ENCODE measurements at regions not wholly inside any gene's neighbourhood (a gene's known extent, or its start where the extent isn't known, plus 50 kb on each side); places are given as distances from the start of the nearest gene placed in this dataset.

GRCh38 chrX:117839544-117839943 is 277.1 kb downstream of the KLHL13 start:
- no peaks in the 10 kb centered on the region for H4K20me1 ChIP-seq (replicated peaks; ENCODE audit: control insufficient read depth, insufficient read depth, low read length)
- in situ Hi-C loops (cut with MboI) (no loop called here), intact Hi-C loops (cut with micrococcal nuclease) (no loop called here)
- no peak overlapping the region for H3K27ac ChIP-seq (ENCODE audit: extremely low read depth, low read depth, low read length)
- no peaks in the 10 kb centered on the region for H3K4me1 ChIP-seq (replicated peaks in 1 of 2; ENCODE audit: control insufficient read depth in 2 of 2, insufficient read depth in 2 of 2, low read length in 2 of 2)
- no peaks in the 10 kb centered on the region for H3K79me2 ChIP-seq (ENCODE audit: control insufficient read depth, insufficient read depth, low read length)
- ChIA-PET POLR2A (no interaction called here), CTCF (ENCODE audit: low intra/inter-chr PET ratio) (no interaction called here)
- H3K27me3 ChIP-seq (ENCODE audit: control insufficient read depth in 2 of 2, insufficient read depth in 2 of 2, low read length in 2 of 2): no peaks in the 10 kb centered on the region
- BruUV-seq (replicated peaks): no TSS peak
- WGBS (ENCODE audit: insufficient coverage, low coverage, missing lambda C conversion rate): 0% methylated on average over 1 of the region's 1 CpG
- no peak overlapping the region for H3K4me3 ChIP-seq
- no peaks in the 10 kb centered on the region for H3K9me3 ChIP-seq (replicated peaks; ENCODE audit: control insufficient read depth, insufficient read depth, low read depth, low read length)
- DNase-seq (ENCODE audit: extremely low read depth in 1 of 4, low spot score in 3 of 4): peak; percentile 1 to 13 (median 4)
- H3K36me3 ChIP-seq (ENCODE audit: control insufficient read depth, insufficient read depth, low read length): no peaks in the 10 kb centered on the region
- FAIRE-seq: no peak
- H3K9me1 ChIP-seq (ENCODE audit: control insufficient read depth, insufficient read depth, low read length): no peaks in the 10 kb centered on the region
- H3K9ac ChIP-seq (ENCODE audit: insufficient read depth in 1 of 2, low read depth in 2 of 2, low read length in 2 of 2): no peak overlapping the region
- no peak overlapping the region for H2AFZ ChIP-seq (ENCODE audit: low read depth, low read length)
- ATAC-seq: peak; percentile 52; the same call in 1 of the 3 replicates
- no peak overlapping the region for H3K4me2 ChIP-seq (ENCODE audit: insufficient read depth, low read length)
- no peak for TF ChIP-seq TBL1XR1 (IDR thresholded peaks at IDR 0.05; ENCODE audit: low read length in 2 of 2)
- TF ChIP-seq HDGF (IDR thresholded peaks at IDR 0.05): no peak
- no peak for TF ChIP-seq ZNF41 (CRISPR knock-in tag; conservative IDR thresholded peaks at IDR 0.05)
- no peak for TF ChIP-seq SMC3 (conservative IDR thresholded peaks at IDR 0.05; ENCODE audit: insufficient read depth, low read depth, low read length)
- no peak for TF ChIP-seq RCOR1 (IDR thresholded peaks at IDR 0.05; ENCODE audit: borderline replicate concordance in 1 of 2, low read depth in 2 of 2, low read length in 2 of 2)
- TF ChIP-seq, protein P1, sequence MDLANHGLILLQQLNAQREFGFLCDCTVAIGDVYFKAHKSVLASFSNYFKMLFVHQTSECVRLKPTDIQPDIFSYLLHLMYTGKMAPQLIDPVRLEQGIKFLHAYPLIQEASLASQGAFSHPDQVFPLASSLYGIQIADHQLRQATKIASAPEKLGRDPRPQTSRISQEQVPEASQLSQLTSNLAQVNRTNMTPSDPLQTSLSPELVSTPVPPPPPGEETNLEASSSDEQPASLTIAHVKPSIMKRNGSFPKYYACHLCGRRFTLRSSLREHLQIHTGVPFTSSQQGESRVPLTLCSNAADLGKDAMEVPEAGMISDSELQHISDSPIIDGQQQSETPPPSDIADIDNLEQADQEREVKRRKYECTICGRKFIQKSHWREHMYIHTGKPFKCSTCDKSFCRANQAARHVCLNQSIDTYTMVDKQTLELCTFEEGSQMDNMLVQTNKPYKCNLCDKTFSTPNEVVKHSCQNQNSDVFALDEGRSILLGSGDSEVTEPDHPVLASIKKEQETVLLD (IDR thresholded peaks at IDR 0.05): no peak
- TF ChIP-seq JUN (IDR thresholded peaks at IDR 0.05; ENCODE audit: borderline replicate concordance, low read depth, low read length): no peak
- no peak for TF ChIP-seq JUN (CRISPR knock-in tag; IDR thresholded peaks at IDR 0.05; ENCODE audit: borderline replicate concordance)
- TF ChIP-seq CHD2 (IDR thresholded peaks at IDR 0.05; ENCODE audit: low read depth, low read length): no peak
- TF ChIP-seq ERF (CRISPR knock-in tag; IDR thresholded peaks at IDR 0.05): no peak
- no peak for TF ChIP-seq RBM39 (optimal IDR thresholded peaks at IDR 0.05; ENCODE audit: low read depth, low read length)
- no peak for TF ChIP-seq FOXP1 (CRISPR knock-in tag; IDR thresholded peaks at IDR 0.05)
- TF ChIP-seq ZNF609 (CRISPR knock-in tag; IDR thresholded peaks at IDR 0.05; ENCODE audit: borderline replicate concordance): no peak
- TF ChIP-seq, protein P2, sequence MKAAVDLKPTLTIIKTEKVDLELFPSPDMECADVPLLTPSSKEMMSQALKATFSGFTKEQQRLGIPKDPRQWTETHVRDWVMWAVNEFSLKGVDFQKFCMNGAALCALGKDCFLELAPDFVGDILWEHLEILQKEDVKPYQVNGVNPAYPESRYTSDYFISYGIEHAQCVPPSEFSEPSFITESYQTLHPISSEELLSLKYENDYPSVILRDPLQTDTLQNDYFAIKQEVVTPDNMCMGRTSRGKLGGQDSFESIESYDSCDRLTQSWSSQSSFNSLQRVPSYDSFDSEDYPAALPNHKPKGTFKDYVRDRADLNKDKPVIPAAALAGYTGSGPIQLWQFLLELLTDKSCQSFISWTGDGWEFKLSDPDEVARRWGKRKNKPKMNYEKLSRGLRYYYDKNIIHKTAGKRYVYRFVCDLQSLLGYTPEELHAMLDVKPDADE (conservative IDR thresholded peaks at IDR 0.05; ENCODE audit: control insufficient read depth, low read depth, low read length): no peak
- TF ChIP-seq GATA2 (CRISPR knock-in tag; IDR thresholded peaks at IDR 0.05): no peak
